HCT116 (cell line): ENCODE measurements at regions not wholly inside any gene's neighbourhood (a gene's known extent, or its start where the extent isn't known, plus 50 kb on each side); places are given as distances from the start of the nearest gene placed in this dataset.

ENCODE experiments used
- ELF1 ChIP-seq: IDR thresholded peaks from 2 replicates; pipeline ENCODE4 v1.6.1; 2012; ENCODE audit warnings: low read depth, borderline replicate concordance
- EZH2 ChIP-seq: fragments of 200-600 bp; sonication (generic); IDR thresholded peaks from 2 replicates; pipeline ENCODE4 v1.6.1; 2017; ENCODE audit warnings: antibody characterized with exemption, mixed run types
- POLR2A ChIP-seq: IDR thresholded peaks from 2 replicates; pipeline ENCODE4 v1.7.0; 2011; ENCODE audit warnings: borderline replicate concordance; ENCODE audit not compliant: insufficient read depth, insufficient read length; ENCODE audit errors: extremely low read depth
- POLR2AphosphoS5 ChIP-seq: IDR thresholded peaks from 2 replicates; pipeline ENCODE4 v1.6.1; 2011; ENCODE audit warnings: mild to moderate bottlenecking, low read depth, low read length, moderate library complexity
- TCF7L2 ChIP-seq: IDR thresholded peaks from 2 replicates; pipeline ENCODE4 v1.7.0; 2011; ENCODE audit warnings: borderline replicate concordance, inconsistent platforms; ENCODE audit not compliant: insufficient read depth, insufficient read length; ENCODE audit errors: extremely low read depth
- ZNF274 ChIP-seq: fragments of 200-500 bp; sonication (Bioruptor generic); IDR thresholded peaks from 2 replicates; pipeline ENCODE4 v1.6.1; 2014; ENCODE audit warnings: mild to moderate bottlenecking, low read depth, low read length, inconsistent platforms
- TF ChIP-seq, protein P1 (sequence below), 3 experiments: fragments of 200-600 bp in 1 of 3; sonication (generic) in 1 of 3; IDR thresholded peaks in 2 of 3; conservative IDR thresholded peaks in 1 of 3; 2 replicates each; pipeline ENCODE4 v1.5.1; 2012 to 2017; ENCODE audit warnings: low read depth in 2 of 3, low read length in 2 of 3, antibody characterized with exemption in 1 of 3, borderline replicate concordance in 1 of 3, control low read depth in 1 of 3, mild to moderate bottlenecking in 1 of 3, mixed read lengths in 1 of 3, mixed run types in 1 of 3, moderate library complexity in 1 of 3; ENCODE audit not compliant: insufficient read depth in 1 of 3
- TF ChIP-seq, protein P2 (sequence below): IDR thresholded peaks from 2 replicates; pipeline ENCODE4 v1.6.1; 2012
- TF ChIP-seq, protein P3 (sequence below): IDR thresholded peaks from 2 replicates; pipeline ENCODE4 v1.6.1; 2012
- TF ChIP-seq, protein P4 (sequence below): IDR thresholded peaks from 2 replicates; pipeline ENCODE4 v1.6.1; 2012; ENCODE audit warnings: low read depth

DNA sequence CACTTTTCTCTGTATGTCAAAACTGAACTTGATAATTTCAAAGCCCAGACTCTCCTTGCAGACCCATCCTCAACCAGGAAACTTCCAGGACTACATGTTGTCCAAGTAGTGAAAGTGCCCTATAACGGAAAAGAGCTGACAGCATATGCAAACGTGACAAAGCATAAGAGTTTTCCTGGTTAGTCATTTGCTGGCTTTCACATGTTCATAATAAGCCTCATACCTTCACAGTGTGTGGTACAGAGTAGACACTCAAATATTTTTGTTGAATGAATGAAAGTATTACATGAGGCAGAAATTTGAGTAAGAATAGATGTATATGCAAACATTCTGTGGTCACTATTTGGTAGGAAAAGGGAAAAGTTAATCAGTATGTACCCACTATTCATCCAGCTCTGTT is 473.3 kb downstream of the MRPL39 start:
- TF ChIP-seq, protein P1, sequence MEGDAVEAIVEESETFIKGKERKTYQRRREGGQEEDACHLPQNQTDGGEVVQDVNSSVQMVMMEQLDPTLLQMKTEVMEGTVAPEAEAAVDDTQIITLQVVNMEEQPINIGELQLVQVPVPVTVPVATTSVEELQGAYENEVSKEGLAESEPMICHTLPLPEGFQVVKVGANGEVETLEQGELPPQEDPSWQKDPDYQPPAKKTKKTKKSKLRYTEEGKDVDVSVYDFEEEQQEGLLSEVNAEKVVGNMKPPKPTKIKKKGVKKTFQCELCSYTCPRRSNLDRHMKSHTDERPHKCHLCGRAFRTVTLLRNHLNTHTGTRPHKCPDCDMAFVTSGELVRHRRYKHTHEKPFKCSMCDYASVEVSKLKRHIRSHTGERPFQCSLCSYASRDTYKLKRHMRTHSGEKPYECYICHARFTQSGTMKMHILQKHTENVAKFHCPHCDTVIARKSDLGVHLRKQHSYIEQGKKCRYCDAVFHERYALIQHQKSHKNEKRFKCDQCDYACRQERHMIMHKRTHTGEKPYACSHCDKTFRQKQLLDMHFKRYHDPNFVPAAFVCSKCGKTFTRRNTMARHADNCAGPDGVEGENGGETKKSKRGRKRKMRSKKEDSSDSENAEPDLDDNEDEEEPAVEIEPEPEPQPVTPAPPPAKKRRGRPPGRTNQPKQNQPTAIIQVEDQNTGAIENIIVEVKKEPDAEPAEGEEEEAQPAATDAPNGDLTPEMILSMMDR (IDR thresholded peaks at IDR 0.05 in 2 of 3, conservative IDR thresholded peaks at IDR 0.05 in 1 of 3; ENCODE audit: borderline replicate concordance in 1 of 3, insufficient read depth in 1 of 3, low read depth in 2 of 3, low read length in 2 of 3): no peak
- TF ChIP-seq, protein P2, sequence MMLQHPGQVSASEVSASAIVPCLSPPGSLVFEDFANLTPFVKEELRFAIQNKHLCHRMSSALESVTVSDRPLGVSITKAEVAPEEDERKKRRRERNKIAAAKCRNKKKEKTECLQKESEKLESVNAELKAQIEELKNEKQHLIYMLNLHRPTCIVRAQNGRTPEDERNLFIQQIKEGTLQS: no peak
- TF ChIP-seq EZH2 (no peak), ZNF274 (no peak), POLR2A (no peak), ELF1 (no peak), TCF7L2 (no peak), POLR2AphosphoS5 (no peak)
- TF ChIP-seq, protein P3, sequence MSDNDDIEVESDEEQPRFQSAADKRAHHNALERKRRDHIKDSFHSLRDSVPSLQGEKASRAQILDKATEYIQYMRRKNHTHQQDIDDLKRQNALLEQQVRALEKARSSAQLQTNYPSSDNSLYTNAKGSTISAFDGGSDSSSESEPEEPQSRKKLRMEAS: no peak
- TF ChIP-seq, protein P4, sequence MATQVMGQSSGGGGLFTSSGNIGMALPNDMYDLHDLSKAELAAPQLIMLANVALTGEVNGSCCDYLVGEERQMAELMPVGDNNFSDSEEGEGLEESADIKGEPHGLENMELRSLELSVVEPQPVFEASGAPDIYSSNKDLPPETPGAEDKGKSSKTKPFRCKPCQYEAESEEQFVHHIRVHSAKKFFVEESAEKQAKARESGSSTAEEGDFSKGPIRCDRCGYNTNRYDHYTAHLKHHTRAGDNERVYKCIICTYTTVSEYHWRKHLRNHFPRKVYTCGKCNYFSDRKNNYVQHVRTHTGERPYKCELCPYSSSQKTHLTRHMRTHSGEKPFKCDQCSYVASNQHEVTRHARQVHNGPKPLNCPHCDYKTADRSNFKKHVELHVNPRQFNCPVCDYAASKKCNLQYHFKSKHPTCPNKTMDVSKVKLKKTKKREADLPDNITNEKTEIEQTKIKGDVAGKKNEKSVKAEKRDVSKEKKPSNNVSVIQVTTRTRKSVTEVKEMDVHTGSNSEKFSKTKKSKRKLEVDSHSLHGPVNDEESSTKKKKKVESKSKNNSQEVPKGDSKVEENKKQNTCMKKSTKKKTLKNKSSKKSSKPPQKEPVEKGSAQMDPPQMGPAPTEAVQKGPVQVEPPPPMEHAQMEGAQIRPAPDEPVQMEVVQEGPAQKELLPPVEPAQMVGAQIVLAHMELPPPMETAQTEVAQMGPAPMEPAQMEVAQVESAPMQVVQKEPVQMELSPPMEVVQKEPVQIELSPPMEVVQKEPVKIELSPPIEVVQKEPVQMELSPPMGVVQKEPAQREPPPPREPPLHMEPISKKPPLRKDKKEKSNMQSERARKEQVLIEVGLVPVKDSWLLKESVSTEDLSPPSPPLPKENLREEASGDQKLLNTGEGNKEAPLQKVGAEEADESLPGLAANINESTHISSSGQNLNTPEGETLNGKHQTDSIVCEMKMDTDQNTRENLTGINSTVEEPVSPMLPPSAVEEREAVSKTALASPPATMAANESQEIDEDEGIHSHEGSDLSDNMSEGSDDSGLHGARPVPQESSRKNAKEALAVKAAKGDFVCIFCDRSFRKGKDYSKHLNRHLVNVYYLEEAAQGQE: no peak
